ENCODE measurements at regions not wholly inside any gene's neighbourhood (a gene's known extent, or its start where the extent isn't known, plus 50 kb on each side); places are given as distances from the start of the nearest gene placed in this dataset.

- no peak for DNase-seq
Observed at GRCh38 chr4:138964716-138965426, 50.7 kb upstream of the NOCT start.

- DNase-seq = no peak
Observed at GRCh38 chr4:138963412-138963811, 52.2 kb upstream of the NOCT start.

- DNase-seq = no peak
Observed at GRCh38 chr4:138961664-138962063, 53.9 kb upstream of the NOCT start.

DNA sequence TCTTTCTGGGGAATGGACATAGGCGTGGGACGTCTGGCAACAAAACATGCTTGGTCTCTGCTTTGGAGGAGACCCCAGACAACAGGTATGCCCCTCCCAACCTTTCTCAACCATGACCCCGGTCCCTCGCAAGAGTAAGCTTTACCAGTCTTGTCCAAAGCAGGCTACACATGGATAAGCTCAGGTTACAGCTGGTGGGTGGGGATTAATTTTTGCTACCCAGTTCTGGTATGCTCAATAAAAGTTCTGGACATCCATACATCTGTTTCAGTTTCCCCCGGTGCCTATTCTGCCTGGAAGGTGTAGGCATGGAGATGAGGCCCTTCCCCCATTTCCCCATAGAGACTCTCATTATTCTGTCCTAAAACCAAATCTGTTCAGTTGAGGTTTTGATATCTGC, 54.5 kb upstream of the NOCT start:
- DNase-seq = no peak

DNA sequence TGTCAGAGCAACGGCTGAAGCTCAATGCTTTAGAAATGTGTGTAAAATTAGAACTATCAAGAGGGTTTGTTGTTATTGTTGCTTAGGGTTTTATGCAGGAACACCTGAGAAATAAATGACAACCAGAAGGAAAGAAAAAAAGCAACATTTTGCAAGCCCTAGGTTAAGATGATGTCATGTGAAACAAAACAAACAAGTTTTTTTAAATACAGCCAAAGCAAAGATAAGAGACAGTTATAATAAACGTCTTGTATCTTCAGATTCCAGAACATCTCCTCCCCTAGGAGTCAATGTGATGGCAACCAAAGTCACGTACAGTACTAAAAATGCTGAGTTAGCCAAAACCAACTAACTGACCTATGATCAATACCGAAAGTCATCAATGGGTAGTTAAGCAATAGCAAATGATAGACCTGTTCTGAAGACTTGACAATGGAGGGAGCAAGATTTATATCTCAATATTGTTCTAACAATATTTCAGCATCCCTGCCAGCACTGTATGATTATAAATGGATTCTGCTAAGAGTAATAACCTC, 55.3 kb upstream of the NOCT start:
- DNase-seq = no peak

DNA sequence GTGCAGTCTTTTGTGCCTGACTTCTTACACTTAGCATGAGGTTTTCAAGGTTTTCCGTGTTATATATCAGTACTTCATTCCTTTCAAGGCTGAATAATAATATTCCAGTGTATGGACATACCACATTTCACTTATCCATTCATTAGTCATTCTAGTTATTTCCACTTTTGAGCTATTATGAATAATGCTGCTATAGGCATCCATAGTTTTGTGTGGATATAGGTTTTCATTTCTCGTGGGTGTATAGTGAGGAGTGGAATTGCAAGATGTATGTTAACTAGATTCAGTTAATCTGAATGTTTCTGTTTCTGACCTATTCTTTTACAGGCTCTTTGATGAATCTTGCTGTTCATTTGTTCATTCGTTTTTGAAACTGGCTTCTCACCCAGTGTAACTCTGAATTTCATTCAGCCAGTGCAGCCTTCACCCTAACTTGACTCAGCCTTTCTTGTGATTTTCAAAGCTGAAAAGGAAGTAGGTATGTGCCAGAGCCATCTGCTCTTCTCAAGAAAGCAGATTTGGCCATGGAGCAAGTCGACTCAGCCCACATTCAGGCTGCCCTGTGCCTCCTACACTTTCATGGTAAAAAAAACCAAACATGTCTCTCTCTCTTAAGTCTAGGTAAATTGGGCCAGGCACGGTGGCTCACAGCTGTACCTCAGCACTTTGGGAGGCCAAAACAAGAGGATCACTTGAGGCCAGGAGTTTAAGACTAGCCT, 56.3 kb upstream of the NOCT start:
- DNase-seq = no peak

GRCh38 chr4:138958519-138958918, 57.1 kb upstream of the NOCT start:
- DNase-seq = no peak

- no peak for DNase-seq
Observed at GRCh38 chr4:138957302-138957701, 58.3 kb upstream of the NOCT start.

DNA sequence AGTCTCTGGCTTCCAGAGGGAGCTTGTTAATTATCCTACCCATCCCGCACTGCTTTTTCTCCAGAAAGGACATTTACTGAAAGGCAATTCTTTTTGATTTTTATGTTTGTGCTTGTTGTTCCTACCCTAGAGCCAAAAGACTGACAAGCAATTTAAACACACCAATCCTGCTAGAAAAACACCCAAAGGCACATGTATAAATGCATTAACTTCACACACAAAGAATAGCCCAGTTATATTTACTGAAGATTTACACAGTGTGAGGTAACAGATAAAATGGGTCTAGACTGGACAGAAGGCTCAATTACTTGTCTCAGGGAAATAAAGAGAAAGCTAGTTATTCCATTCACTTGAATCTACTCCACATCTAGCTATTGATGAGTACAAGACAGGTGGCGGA, 61.2 kb upstream of the NOCT start:
- DNase-seq = no peak

DNA sequence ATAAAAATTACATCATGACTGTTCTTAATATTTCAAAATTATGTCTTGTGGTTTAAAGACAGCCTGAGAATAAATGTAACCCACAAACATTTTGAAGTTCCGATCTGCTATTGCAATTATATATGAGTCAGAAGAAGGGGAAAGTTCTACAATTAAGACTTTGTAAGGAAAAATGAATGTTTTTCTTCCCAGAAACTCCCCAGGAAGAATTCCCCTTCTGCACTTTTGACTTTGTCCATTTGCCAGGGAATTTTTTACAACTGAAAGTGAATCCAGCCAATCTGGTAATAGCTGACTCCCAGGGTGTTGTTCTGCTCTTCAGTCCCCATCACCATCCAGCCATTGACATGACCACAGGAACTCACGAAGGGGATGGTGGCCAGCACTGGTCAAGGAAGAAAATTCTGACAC, 61.6 kb upstream of the NOCT start:
- DNase-seq = no peak

DNA sequence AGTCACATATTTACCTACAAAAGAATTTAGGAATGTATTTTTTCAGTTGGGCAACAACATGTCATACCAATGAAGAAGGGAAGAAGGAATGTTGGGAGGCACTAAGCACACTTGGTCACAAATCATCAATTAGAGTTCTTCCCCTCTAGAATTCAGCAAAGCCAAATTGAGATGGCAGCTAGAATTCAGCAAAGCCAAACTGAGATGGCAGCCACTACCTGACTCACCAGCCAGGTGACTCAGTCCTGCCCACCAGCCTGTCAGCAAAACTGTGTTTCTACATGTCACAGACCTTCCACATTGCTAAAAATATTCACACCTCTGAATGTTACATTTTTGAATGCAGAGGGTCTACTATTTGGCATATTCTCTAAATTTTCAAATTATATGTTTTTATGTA, 63.2 kb upstream of the NOCT start:
- DNase-seq = no peak

DNA sequence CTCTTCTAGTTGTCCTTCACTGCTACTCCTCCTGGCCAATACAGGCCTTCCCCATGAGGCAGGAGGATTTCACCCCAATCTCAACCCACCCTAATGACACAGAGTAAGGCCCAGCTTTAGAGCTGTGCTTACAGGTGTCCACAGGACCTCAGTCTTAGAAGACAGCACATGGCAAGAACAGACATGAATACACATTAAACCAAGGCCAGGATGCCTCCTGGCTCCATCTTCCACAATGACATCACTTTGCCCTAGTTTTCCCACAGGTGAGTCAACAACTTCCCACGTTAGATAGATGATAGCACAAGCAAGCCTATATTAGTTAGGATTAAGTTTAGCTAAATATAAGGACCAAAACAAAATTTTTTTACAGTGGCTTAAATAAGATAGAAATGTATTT, 63.8 kb upstream of the NOCT start:
- no peak for DNase-seq

GRCh38 chr4:138949866-138950265, 65.7 kb upstream of the NOCT start:
- DNase-seq = no peak

DNA sequence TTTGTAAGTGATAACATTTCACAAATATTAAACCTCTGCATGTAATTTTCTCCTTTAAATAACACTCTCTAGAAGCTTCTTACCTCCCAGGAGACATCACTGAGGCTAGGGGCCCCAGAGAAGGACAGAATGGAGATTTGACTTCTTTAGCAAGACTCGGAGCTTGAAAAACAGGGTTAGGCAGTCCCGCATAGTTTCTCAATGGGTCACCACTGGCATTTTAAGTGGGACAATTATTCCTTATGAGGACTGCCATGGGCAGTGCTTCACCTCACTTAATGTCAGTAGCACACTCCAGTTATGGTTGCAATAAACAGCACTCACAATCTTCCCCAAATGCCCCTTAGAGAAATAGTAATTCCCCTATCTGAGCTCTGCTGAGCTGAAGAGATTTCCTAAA, 66.7 kb upstream of the NOCT start:
- no peak for DNase-seq

- no peak for DNase-seq
Observed at GRCh38 chr4:138946306-138946705, 69.3 kb upstream of the NOCT start.

GRCh38 chr4:138945840-138946239, 69.7 kb upstream of the NOCT start:
- DNase-seq = no peak

DNA sequence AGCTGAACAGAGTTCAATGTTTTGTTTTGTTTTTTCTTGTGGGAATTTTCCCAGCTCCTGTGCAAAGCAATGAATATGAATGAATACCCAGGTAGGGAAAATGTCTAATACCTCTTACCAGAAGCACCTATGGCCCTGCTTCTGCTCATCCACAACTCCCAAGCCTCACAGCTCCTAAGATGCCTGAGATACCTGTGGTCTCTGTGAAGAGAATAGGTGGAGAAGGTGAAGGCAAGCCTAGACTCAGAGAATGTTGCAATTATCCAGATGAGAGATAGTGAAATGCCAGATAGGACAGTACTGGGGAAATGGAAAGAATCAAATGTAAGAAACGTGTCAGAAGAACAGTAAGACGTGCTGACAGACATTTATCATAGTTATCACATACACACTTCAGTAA, 70.2 kb upstream of the NOCT start:
- DNase-seq = no peak

GRCh38 chr4:138943893-138944292, 71.7 kb upstream of the NOCT start:
- no peak for DNase-seq

GRCh38 chr4:138941037-138941436, 74.5 kb upstream of the NOCT start:
- no peak for DNase-seq

DNA sequence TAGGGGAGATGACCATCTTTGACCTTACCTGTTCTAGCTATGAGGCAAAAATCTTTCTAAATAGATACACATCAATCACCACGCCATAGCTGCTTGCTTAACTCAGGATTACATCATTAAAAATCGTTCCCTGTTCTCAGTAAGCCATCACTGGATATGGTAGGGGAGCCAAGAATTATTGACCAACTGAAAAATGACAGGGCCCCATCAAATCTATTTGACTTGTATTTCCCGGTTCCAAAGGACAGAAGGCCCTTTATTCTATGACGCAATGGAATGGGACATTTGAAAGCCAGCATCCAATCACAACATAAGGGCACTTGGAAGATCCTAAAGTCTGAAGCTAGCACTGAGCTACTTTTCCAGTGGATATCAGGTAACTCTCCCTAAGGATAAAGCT, 75.6 kb upstream of the NOCT start:
- no peak for DNase-seq

DNA sequence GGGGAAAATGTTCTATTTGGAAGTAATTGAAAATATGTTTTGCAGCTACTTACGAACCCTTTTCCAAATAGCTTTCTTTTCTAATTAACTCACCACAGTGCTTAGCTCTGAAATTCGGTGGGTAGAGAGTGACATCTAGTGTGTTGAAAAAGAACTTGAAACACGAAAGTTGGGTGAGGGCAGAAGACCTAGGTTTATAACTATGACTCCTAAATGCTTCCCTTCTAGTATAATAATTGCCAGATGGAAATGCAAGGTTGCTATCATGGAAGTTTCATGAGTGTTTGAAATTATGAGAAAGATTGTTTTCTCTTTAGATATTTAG, 77.3 kb upstream of the NOCT start:
- DNase-seq = no peak

DNA sequence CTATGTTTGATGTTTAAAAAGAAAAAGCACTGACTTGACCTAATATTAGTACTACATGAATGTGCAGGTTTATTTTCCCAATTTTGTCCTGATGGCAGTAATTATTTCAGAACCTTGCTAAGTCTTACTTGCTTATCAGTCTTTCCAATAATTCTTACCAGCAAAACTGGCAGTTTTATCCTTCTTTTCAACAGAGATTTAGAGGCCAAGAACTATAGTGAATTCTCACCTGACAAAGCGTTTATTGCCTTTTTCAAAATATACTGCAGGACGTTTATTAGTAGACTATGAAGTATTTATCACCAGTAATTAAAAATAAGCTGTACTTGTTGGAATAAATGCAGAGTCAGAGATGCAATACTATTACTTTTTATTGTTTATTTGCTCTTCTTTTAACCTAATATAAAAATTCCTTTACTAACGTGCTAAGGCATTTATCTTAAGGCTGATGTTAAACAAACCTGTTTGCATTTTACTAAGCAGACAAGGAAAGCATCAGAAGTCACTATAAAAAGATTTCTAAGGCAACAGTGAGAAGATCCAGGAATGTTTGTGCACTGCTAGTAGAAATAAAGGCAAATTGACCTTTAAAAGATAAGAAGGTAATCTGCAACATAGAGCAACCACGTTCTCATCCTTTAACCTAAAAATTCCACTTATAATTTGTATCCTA, 80.3 kb upstream of the NOCT start:
- DNase-seq = no peak

DNA sequence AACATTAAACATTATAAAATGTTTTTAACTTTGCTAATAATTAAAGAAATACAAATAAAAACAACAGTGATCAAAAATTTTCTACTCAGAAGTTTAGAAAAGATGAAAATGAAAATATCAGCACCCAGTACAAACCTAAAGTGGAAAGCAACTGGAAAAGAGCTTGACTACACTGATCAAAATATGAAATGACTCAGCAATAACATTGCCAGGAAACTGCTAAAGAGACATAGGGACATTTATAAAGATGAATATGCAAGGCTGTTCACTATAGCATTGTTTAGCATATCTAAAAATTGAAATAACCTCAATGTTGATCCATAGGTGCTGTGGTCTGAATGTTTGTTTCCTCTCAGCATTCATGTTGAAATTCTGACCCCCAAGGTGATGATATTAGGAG, 88.5 kb upstream of the NOCT start:
- DNase-seq = no peak

GRCh38 chr4:138925495-138925894, 90.1 kb upstream of the NOCT start:
- no peak for DNase-seq
